A549 (cell line): ENCODE measurements at regions not wholly inside any gene's neighbourhood (a gene's known extent, or its start where the extent isn't known, plus 50 kb on each side); places are given as distances from the start of the nearest gene placed in this dataset.
A peak's percentile ranks its signal among the peaks of the same experiment; 100 is the strongest.

Source experiments
- ATAC-seq, 2 experiments: fragments of 200-7000 bp in 1 of 2; fragments of >200 bp in 1 of 2; cut with Nextera tagmentation in 1 of 2; cut with Tn5 transposase in 1 of 2; 3 replicates each; pipeline versions ENCODE4 v1.8.0 to v1.9.1; 2018 to 2020; ENCODE audit warnings: mild to moderate bottlenecking in 1 of 2, moderate library complexity in 1 of 2
- CTCF ChIA-PET: fragments of 300-600 bp; sonication (Branson Sonifier 250); formaldehyde crosslinking; extraction: SDS; loops from one replicate; lab custom pipeline; 2021; ENCODE audit warnings: antibody characterized with exemption, inconsistent platforms; lab: Yijun Ruan, JAX
- POLR2A ChIA-PET: fragments of 350-600 bp; formaldehyde crosslinking; extraction: SDS; loops from one replicate; lab custom pipeline; 2021; ENCODE audit warnings: antibody characterized with exemption, inconsistent platforms; lab: Yijun Ruan, JAX
- DNase-seq, 2 experiments: peaks; one replicate each; pipeline versions ENCODE4 v3.0.0 to v3.0.0-alpha.2; 2011 to 2016; ENCODE audit warnings: low read depth in 1 of 2, low spot score in 1 of 2
- FAIRE-seq: peaks from 2 replicates; lab custom pipeline; 2011; peaks lifted over from hg19 to GRCh38; lab: Jason Lieb, UNC
- H3K27ac ChIP-seq, 2 experiments: fragments of >200 bp; sonication (Bioruptor Twin); formaldehyde crosslinking; 3 replicates each; pipeline ENCODE4 v1.5.1; 2016 to 2017
- H3K4me1 ChIP-seq: fragments of >200 bp; sonication (Bioruptor Twin); formaldehyde crosslinking; 3 replicates; pipeline ENCODE4 v1.6.1; 2016
- H3K4me2 ChIP-seq: fragments of >200 bp; sonication (Bioruptor Twin); formaldehyde crosslinking; 3 replicates; pipeline ENCODE4 v1.6.1; 2016
- H3K4me3 ChIP-seq: fragments of >200 bp; sonication (Bioruptor Twin); formaldehyde crosslinking; 3 replicates; pipeline ENCODE4 v1.5.1; 2016
- H3K9me3 ChIP-seq: fragments of >200 bp; sonication (Bioruptor Twin); formaldehyde crosslinking; 3 replicates; pipeline ENCODE4 v1.6.1; 2016
- CBX8 ChIP-seq: fragments of 200-600 bp; sonication (generic); IDR thresholded peaks from 2 replicates; pipeline ENCODE4 v1.6.1; 2016
- PBX3 ChIP-seq: IDR thresholded peaks from 2 replicates; pipeline ENCODE4 v1.6.1; 2012
- RNF2 ChIP-seq: fragments of 200-600 bp; sonication (generic); IDR thresholded peaks from 2 replicates; pipeline ENCODE4 v1.6.1; 2016; ENCODE audit warnings: low read depth, mild to moderate bottlenecking, antibody characterized with exemption, moderate library complexity, borderline replicate concordance
- TFCP2L1 ChIP-seq: fragments of 250-450 bp; sonication (Bioruptor Pico); IDR thresholded peaks from 2 replicates; pipeline ENCODE4 v1.5.0; 2021; ENCODE audit warnings: mild to moderate bottlenecking
- ZFP36 ChIP-seq: fragments of 450-650 bp; IDR thresholded peaks from 2 replicates; pipeline ENCODE4 v1.6.1; 2014; ENCODE audit warnings: borderline replicate concordance; ENCODE audit not compliant: partially characterized antibody
- WGBS: methylation state at CpG from one replicate; pipeline ENCODE4 v1.1.6; 2017; ENCODE audit errors: missing lambda C conversion rate; 5-methylcytosine and 5-hydroxymethylcytosine counted together
- TF ChIP-seq, protein P1 (sequence below): IDR thresholded peaks from 2 replicates; pipeline ENCODE4 v1.6.1; 2012; ENCODE audit warnings: low read depth, borderline replicate concordance

- ATAC-seq (no peak), FAIRE-seq (no peak), DNase-seq (no peak)
- H3K4me1 ChIP-seq: 0 out of 3 replicates have a peak, but pooled peaks cover 4% of the 10 kb centered on the region
- H3K4me2 ChIP-seq: no peak overlapping the region
- CTCF ChIA-PET: interaction anchor here (0.6 kb wide), 1 partner anchor 94 kb away, joined by 3 read pairs; no protein-coding TSS in a partner anchor
- 16% methylated on average over 3 of the region's 3 CpGs for WGBS
- TF ChIP-seq CBX8: peak; percentile 98
- TF ChIP-seq ZFP36: peak; percentile 3
- peak; percentile 92 for TF ChIP-seq RNF2
- TF ChIP-seq, protein P1, sequence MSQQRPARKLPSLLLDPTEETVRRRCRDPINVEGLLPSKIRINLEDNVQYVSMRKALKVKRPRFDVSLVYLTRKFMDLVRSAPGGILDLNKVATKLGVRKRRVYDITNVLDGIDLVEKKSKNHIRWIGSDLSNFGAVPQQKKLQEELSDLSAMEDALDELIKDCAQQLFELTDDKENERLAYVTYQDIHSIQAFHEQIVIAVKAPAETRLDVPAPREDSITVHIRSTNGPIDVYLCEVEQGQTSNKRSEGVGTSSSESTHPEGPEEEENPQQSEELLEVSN: no peak
- no peak for TF ChIP-seq PBX3
- no peak for TF ChIP-seq TFCP2L1 (CRISPR knock-in tag)
- POLR2A ChIA-PET: no interaction called here
- H3K27ac ChIP-seq: no peak overlapping the region
- H3K9me3 ChIP-seq: no peaks in the 10 kb centered on the region; the same call in 2 of the 3 replicates
- H3K4me3 ChIP-seq: no peak overlapping the region
Observed at GRCh38 chrX:119996069-119996468, 52.5 kb upstream of the NKAP start.
